Endodermal cell (in vitro differentiated cells): ENCODE measurements at regions not wholly inside any gene's neighbourhood (a gene's known extent, or its start where the extent isn't known, plus 50 kb on each side); places are given as distances from the start of the nearest gene placed in this dataset.

ENCODE experiments used
- DNase-seq: peaks from one replicate; pipeline ENCODE4 v3.0.0-alpha.2; 2017
- H3K27ac ChIP-seq: 2 replicates; pipeline ENCODE4 v1.5.1; 2013; ENCODE audit warnings: mild to moderate bottlenecking, low read depth, low read length, moderate library complexity
- H3K27me3 ChIP-seq: 2 replicates; pipeline ENCODE4 v1.6.1; 2013; ENCODE audit warnings: mild to moderate bottlenecking, low read length, moderate library complexity; ENCODE audit not compliant: insufficient read depth, control insufficient read depth, poor library complexity, severe bottlenecking
- H3K36me3 ChIP-seq: 2 replicates; pipeline ENCODE4 v1.7.0; 2013; ENCODE audit warnings: mild to moderate bottlenecking, low read length, moderate library complexity; ENCODE audit not compliant: control insufficient read depth, insufficient read depth
- H3K4me1 ChIP-seq: one replicate; pipeline ENCODE4 v1.7.0; 2013; ENCODE audit warnings: low read length; ENCODE audit not compliant: control insufficient read depth, insufficient read depth
- H3K4me3 ChIP-seq: 2 replicates; pipeline ENCODE4 v1.5.1; 2013; ENCODE audit warnings: mild to moderate bottlenecking, low read length, moderate library complexity
- H3K9ac ChIP-seq: 2 replicates; pipeline ENCODE4 v1.6.1; 2013; ENCODE audit warnings: mild to moderate bottlenecking, low read length, moderate library complexity; ENCODE audit not compliant: poor library complexity, severe bottlenecking; ENCODE audit errors: extremely low read depth
- H3K9me3 ChIP-seq: 2 replicates; pipeline ENCODE4 v1.6.1; 2013; ENCODE audit warnings: mild to moderate bottlenecking, low read length, moderate library complexity; ENCODE audit not compliant: control insufficient read depth
- H3K27ac Mint-ChIP-seq: 2 replicates; pipeline ENCODE4 v1.8.0; 2020; ENCODE audit warnings: mixed read lengths
- H3K27me3 Mint-ChIP-seq: 2 replicates; pipeline ENCODE4 v1.8.0; 2021; ENCODE audit warnings: mild to moderate bottlenecking, mixed read lengths; ENCODE audit not compliant: insufficient read depth
- H3K36me3 Mint-ChIP-seq: 2 replicates; pipeline ENCODE4 v1.8.0; 2020; ENCODE audit warnings: low read depth, mixed read lengths
- H3K4me1 Mint-ChIP-seq: 2 replicates; pipeline ENCODE4 v1.8.0; 2020; ENCODE audit warnings: mixed read lengths
- H3K4me3 Mint-ChIP-seq: 2 replicates; pipeline ENCODE4 v1.8.0; 2020; ENCODE audit warnings: mild to moderate bottlenecking, moderate library complexity, mixed read lengths
- H3K9me3 Mint-ChIP-seq: 2 replicates; pipeline ENCODE4 v1.8.0; 2020; ENCODE audit warnings: mild to moderate bottlenecking, mixed read lengths
- WGBS, 2 experiments: methylation state at CpG; one replicate each; pipeline versions ENCODE4 v1.1.5 to v1.1.7; 2013; ENCODE audit warnings: missing lambda C conversion rate in 2 of 2, mixed read lengths in 1 of 2; ENCODE audit not compliant: insufficient coverage in 1 of 2, insufficient read length in 1 of 2; 5-methylcytosine and 5-hydroxymethylcytosine counted together
- TF ChIP-seq, protein P1 (sequence below): fragments of 200-600 bp; sonication (generic); conservative IDR thresholded peaks from 2 replicates; pipeline ENCODE4 v1.5.0; 2021; ENCODE audit warnings: antibody characterized with exemption, mild to moderate bottlenecking

DNA sequence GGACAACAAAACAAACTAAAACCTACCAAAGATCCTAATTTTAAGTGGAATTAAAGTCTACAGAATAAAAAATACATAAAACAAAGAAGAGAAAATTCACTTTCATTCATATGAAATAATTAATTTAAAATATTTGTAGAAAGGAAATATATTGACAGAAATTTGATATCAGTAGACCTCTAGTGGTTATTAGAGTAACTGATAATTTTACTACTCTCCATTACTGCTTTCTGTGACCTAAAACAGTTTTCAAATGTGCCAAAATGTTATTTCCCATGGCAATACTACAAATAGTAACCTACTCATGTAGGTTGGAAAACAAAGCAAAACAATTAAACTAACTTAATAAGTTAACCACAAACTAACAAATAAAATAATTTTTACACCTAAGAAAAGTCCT is 147.1 kb downstream of the NOL4 start:
- Mint-ChIP-seq H3K36me3 (no peaks in the 10 kb centered on the region), H3K27me3 (no peaks in the 10 kb centered on the region), H3K4me3 (no peak overlapping the region), H3K27ac (no peak overlapping the region), H3K4me1 (no peaks in the 10 kb centered on the region), H3K9me3 (no peaks in the 10 kb centered on the region)
- Histone ChIP-seq H3K9me3 (no peaks in the 10 kb centered on the region), H3K9ac (no peak overlapping the region), H3K27me3 (no peaks in the 10 kb centered on the region), H3K4me3 (no peak overlapping the region), H3K36me3 (no peaks in the 10 kb centered on the region), H3K27ac (no peak overlapping the region), H3K4me1 (no peaks in the 10 kb centered on the region)
- TF ChIP-seq, protein P1, sequence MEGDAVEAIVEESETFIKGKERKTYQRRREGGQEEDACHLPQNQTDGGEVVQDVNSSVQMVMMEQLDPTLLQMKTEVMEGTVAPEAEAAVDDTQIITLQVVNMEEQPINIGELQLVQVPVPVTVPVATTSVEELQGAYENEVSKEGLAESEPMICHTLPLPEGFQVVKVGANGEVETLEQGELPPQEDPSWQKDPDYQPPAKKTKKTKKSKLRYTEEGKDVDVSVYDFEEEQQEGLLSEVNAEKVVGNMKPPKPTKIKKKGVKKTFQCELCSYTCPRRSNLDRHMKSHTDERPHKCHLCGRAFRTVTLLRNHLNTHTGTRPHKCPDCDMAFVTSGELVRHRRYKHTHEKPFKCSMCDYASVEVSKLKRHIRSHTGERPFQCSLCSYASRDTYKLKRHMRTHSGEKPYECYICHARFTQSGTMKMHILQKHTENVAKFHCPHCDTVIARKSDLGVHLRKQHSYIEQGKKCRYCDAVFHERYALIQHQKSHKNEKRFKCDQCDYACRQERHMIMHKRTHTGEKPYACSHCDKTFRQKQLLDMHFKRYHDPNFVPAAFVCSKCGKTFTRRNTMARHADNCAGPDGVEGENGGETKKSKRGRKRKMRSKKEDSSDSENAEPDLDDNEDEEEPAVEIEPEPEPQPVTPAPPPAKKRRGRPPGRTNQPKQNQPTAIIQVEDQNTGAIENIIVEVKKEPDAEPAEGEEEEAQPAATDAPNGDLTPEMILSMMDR, result peak; percentile 58
- DNase-seq, result no peak

DNA sequence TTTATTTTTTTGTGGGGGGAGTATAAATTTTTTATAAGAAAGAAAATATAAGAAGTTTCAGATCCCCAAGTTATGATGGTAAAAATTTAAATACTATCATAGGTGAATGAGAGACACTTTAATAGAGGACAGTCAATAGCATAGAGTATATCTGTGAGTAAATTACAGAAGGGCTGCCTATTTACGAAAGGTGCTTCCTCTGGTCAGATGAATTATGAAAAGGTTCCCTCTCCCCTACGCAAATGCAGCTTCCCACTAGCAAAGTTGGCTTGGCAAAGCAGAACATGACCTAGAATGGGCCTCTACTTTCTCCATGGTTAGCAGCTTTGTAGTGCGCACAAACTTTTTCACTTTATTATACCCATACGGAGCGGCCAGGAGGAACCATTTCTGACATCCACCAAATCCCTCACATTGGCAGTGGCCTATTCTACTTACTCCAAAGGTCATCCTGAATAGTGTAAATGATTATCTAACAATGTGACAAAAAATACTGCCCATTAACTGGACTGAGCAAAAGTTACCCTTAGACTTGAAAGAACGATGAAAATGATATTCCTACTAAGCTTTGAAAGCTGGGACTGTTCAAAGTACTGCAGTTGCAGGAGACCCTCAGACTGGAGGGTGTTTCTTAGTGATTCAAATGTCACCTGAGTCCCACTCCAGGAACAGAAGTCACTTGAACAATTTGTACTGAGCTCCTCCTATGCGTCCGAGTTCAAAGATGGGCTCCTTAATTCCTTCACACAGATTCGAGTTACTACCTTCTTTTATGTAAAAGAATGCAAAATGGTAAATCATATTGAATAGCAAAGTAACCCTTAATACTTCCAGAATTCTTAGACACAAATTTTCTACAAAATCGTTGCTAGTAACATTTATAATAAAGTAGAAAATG is 148.5 kb downstream of the NOL4 start:
- H3K27ac ChIP-seq, result no peak overlapping the region

GRCh38 chr18:34061226-34061625 is 163.5 kb downstream of the NOL4 start:
- no peaks in the 10 kb centered on the region for H3K4me1 ChIP-seq
- H3K27ac ChIP-seq, result no peak overlapping the region
- TF ChIP-seq, protein P1, result no peak
- DNase-seq, result no peak
- H3K9ac ChIP-seq, result no peak overlapping the region
- no peaks in the 10 kb centered on the region for H3K27me3 ChIP-seq
- no peak overlapping the region for H3K4me3 Mint-ChIP-seq
- no peaks in the 10 kb centered on the region for H3K36me3 Mint-ChIP-seq
- peaks cover 2% of the 10 kb centered on the region for H3K27me3 Mint-ChIP-seq
- H3K9me3 Mint-ChIP-seq, result no peaks in the 10 kb centered on the region
- H3K4me1 Mint-ChIP-seq, result no peaks in the 10 kb centered on the region
- H3K9me3 ChIP-seq, result no peaks in the 10 kb centered on the region
- H3K36me3 ChIP-seq, result no peaks in the 10 kb centered on the region
- no peak overlapping the region for H3K27ac Mint-ChIP-seq
- H3K4me3 ChIP-seq, result no peak overlapping the region

More for the DNA sequence above, 148.5 kb downstream of the NOL4 start:
- Mint-ChIP-seq H3K9me3 (no peaks in the 10 kb centered on the region), H3K36me3 (no peaks in the 10 kb centered on the region), H3K27me3 (no peaks in the 10 kb centered on the region), H3K4me3 (no peak overlapping the region), H3K4me1 (no peaks in the 10 kb centered on the region), H3K27ac (no peak overlapping the region)
- no peak for DNase-seq
- H3K4me3 ChIP-seq, result no peak overlapping the region
- TF ChIP-seq, protein P1, result no peak
- H3K4me1 ChIP-seq, result no peaks in the 10 kb centered on the region
- H3K27me3 ChIP-seq, result no peaks in the 10 kb centered on the region
- no peak overlapping the region for H3K9ac ChIP-seq
- H3K36me3 ChIP-seq, result no peaks in the 10 kb centered on the region
- no peaks in the 10 kb centered on the region for H3K9me3 ChIP-seq
- WGBS, 2 experiments, result 95 to 96% methylated on average over 5 to 8 of the region's 10 CpGs
